ENCODE measurements at regions not wholly inside any gene's neighbourhood (a gene's known extent, or its start where the extent isn't known, plus 50 kb on each side); places are given as distances from the start of the nearest gene placed in this dataset.

GRCh38 chr11:32318071-32319055, 117.0 kb downstream of the WT1 start:
- peaks cover 14% of the 10 kb centered on the region for H3K4me1 Mint-ChIP-seq
- H3K9me3 Mint-ChIP-seq = no peaks in the 10 kb centered on the region
- Histone ChIP-seq H3K4me2 (no peak overlapping the region), H3K4me3 (no peak overlapping the region), H3K4me1 (ENCODE audit: insufficient read depth) (no peaks in the 10 kb centered on the region; the same call in 1 of the 2 replicates), H3K27ac (ENCODE audit: low read depth) (no peak overlapping the region), H4K20me1 (replicated peaks; ENCODE audit: insufficient read depth) (no peaks in the 10 kb centered on the region), H2AFZ (no peak overlapping the region), H3K9me2 (ENCODE audit: insufficient read depth) (no peaks in the 10 kb centered on the region), H3F3A (replicated peaks; ENCODE audit: low read depth) (no peaks in the 10 kb centered on the region), H3K27me3 (ENCODE audit: insufficient read depth) (no peaks in the 10 kb centered on the region), H3K36me3 (ENCODE audit: insufficient read depth) (no peaks in the 10 kb centered on the region), H3K79me2 (replicated peaks; ENCODE audit: insufficient read depth) (no peaks in the 10 kb centered on the region)
- no peaks in the 10 kb centered on the region for H3K36me3 Mint-ChIP-seq (ENCODE audit: low read depth)
- no peak for TF ChIP-seq ETS1 (IDR thresholded peaks at IDR 0.05)
- no peak for TF ChIP-seq EZH2phosphoT487 (IDR thresholded peaks at IDR 0.05; ENCODE audit: unreplicated experiment)
- TF ChIP-seq STAT1 (IDR thresholded peaks at IDR 0.05; ENCODE audit: unreplicated experiment) = no peak
- no peak for TF ChIP-seq ZNF331 (CRISPR knock-in tag; IDR thresholded peaks at IDR 0.05; ENCODE audit: low read depth)
- no peak for TF ChIP-seq NANOG (IDR thresholded peaks at IDR 0.05; ENCODE audit: borderline replicate concordance)
- TF ChIP-seq POLR2AphosphoS5 (IDR thresholded peaks at IDR 0.05; ENCODE audit: low read depth) = no peak
- no peak for TF ChIP-seq EZH2 (IDR thresholded peaks at IDR 0.05; ENCODE audit: low read depth, unreplicated experiment)
- no peak for TF ChIP-seq ZNF114 (CRISPR knock-in tag; IDR thresholded peaks at IDR 0.05)
- no peak for TF ChIP-seq ZNF462 (CRISPR knock-in tag; IDR thresholded peaks at IDR 0.05)
- no peak for TF ChIP-seq CTCF (conservative IDR thresholded peaks at IDR 0.05; ENCODE audit: low read depth in 2 of 2)
- no peak for TF ChIP-seq JUNB (IDR thresholded peaks at IDR 0.05; ENCODE audit: unreplicated experiment)
- TF ChIP-seq CREB1 (CRISPR knock-in tag; IDR thresholded peaks at IDR 0.05; ENCODE audit: low read depth) = no peak
- TF ChIP-seq REST (IDR thresholded peaks at IDR 0.05; ENCODE audit: unreplicated experiment) = no peak
- H3K4me3 Mint-ChIP-seq = no peak overlapping the region
- ATAC-seq (no peak), DNase-seq (ENCODE audit: low spot score) (no peak)
- H3K27ac Mint-ChIP-seq = no peak overlapping the region
- H3K27me3 Mint-ChIP-seq (ENCODE audit: insufficient read depth, low read depth, poor library complexity) = peaks cover 5% of the 10 kb centered on the region

Measured in GM23338 (cell line).